ENCODE measurements at regions not wholly inside any gene's neighbourhood (a gene's known extent, or its start where the extent isn't known, plus 50 kb on each side); places are given as distances from the start of the nearest gene placed in this dataset.

DNA sequence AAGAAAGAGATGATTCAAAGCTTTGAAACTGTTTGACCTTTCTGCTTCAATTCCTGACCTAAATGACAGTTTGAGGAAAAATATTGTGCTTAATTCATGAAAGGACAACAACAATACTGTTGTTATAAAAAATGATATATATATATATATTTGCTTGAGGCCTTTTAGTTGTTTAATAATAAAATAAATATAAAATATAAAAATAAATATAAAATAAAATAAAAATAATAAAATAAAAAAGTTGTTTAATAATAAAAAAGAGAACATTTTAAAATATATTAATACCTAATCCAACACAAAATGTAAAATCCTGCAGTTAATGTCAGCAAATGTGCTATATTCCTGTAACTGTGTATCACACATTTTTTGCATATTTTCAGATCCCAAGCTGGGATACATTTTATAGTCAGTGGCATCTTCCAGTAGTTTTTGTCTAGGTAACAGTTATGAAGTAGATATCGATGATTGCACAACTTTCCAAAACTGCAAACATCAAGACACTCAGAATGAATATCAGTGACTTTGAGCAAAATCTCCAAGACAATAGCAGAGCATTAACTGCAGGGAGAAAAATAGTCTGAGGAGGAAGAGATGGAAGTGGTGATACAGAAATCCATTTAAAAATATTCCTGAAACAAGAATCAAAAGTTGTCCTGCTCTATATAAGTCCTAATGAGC lies 375.5 kb upstream of the KLHL1 start:
- TF ChIP-seq, protein P1, sequence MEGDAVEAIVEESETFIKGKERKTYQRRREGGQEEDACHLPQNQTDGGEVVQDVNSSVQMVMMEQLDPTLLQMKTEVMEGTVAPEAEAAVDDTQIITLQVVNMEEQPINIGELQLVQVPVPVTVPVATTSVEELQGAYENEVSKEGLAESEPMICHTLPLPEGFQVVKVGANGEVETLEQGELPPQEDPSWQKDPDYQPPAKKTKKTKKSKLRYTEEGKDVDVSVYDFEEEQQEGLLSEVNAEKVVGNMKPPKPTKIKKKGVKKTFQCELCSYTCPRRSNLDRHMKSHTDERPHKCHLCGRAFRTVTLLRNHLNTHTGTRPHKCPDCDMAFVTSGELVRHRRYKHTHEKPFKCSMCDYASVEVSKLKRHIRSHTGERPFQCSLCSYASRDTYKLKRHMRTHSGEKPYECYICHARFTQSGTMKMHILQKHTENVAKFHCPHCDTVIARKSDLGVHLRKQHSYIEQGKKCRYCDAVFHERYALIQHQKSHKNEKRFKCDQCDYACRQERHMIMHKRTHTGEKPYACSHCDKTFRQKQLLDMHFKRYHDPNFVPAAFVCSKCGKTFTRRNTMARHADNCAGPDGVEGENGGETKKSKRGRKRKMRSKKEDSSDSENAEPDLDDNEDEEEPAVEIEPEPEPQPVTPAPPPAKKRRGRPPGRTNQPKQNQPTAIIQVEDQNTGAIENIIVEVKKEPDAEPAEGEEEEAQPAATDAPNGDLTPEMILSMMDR (IDR thresholded peaks at IDR 0.05), result no peak
- intact Hi-C loops (cut with DNase I), result no loop called here
- Histone ChIP-seq H3K4me1 (no peaks in the 10 kb centered on the region), H3K36me3 (no peaks in the 10 kb centered on the region), H3K4me3 (no peak overlapping the region), H3K27me3 (ENCODE audit: low read depth) (no peaks in the 10 kb centered on the region), H3K9me3 (no peaks in the 10 kb centered on the region), H3K27ac (no peak overlapping the region)
- no peak for ATAC-seq
- no peak for DNase-seq

DNA sequence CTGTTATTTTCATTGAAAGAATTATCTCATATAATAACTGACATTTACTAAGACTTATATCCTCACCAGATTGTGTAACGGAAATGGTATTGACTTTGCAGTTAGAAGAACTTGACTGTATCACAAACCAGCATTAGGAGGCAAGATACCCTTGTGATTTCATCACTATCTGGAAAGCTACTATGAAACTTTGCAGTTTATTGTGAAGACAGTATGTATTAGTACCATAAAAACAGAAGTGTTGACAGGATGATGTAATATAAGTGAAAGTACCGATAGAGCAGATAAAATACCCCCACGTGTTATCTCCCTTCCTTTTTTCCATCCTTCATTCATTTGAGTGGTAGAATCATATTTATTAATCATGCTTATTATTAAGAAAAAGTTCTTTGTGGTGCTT lies 365.7 kb upstream of the KLHL1 start:
- H3K27ac ChIP-seq, result no peak overlapping the region
- no peaks in the 10 kb centered on the region for H3K27me3 ChIP-seq (ENCODE audit: low read depth)
- no peaks in the 10 kb centered on the region for H3K4me1 ChIP-seq
- ATAC-seq (no peak), DNase-seq (no peak)
- intact Hi-C loops (cut with DNase I), result no loop called here
- no peak overlapping the region for H3K4me3 ChIP-seq
- H3K9me3 ChIP-seq, result no peaks in the 10 kb centered on the region
- TF ChIP-seq, protein P1 (IDR thresholded peaks at IDR 0.05), result no peak
- H3K36me3 ChIP-seq, result no peaks in the 10 kb centered on the region

DNA sequence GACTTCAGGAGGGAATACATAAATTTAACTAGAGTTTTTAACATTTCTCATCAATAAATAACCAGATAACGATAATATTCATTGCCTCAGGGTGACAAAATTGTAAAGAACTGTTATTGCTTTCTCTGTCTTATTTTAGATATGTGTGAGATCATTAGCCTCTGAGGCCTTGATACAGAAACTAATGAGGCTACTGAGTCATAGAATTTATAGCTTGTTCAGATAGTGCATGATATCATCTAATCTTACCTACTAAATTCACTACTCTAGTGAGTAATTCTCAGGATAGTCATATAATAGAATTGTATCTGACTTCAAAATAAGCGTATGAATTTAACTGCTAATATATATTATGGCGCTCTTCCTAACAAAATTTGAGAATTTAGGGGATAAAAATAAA lies 360.8 kb upstream of the KLHL1 start:
- Histone ChIP-seq H3K27me3 (ENCODE audit: low read depth) (no peaks in the 10 kb centered on the region), H3K9me3 (no peaks in the 10 kb centered on the region), H3K4me1 (no peaks in the 10 kb centered on the region), H3K4me3 (no peak overlapping the region), H3K27ac (no peak overlapping the region), H3K36me3 (no peaks in the 10 kb centered on the region)
- TF ChIP-seq, protein P1 (IDR thresholded peaks at IDR 0.05), result no peak
- no peak for ATAC-seq
- intact Hi-C loops (cut with DNase I), result no loop called here
- DNase-seq, result no peak

DNA sequence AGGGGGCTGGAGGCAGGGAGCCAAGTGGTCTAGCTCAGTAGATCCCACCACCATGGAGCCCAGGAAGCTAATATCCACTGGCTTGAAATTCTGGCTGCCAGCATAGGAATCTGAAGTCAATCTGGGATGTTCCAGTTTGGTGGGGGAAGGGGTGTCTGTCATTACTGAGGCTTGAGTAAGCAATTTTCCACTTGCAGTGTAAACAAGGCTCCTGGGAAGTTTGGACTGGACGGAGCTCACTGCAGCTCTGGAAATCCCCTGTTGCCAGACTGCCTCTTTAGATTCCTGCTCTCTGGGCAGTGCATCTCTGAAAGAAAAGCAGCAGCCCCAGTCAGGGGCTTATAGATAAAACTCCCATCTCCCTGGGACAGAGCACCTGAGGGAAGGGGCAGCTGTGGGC lies 349.2 kb upstream of the KLHL1 start:
- TF ChIP-seq, protein P1 (IDR thresholded peaks at IDR 0.05), result no peak
- no peaks in the 10 kb centered on the region for H3K36me3 ChIP-seq
- ATAC-seq (no peak), DNase-seq (no peak)
- H3K4me1 ChIP-seq, result no peaks in the 10 kb centered on the region
- no peak overlapping the region for H3K4me3 ChIP-seq
- H3K27ac ChIP-seq, result no peak overlapping the region
- no peaks in the 10 kb centered on the region for H3K27me3 ChIP-seq (ENCODE audit: low read depth)
- intact Hi-C loops (cut with DNase I), result no loop called here
- no peaks in the 10 kb centered on the region for H3K9me3 ChIP-seq

DNA sequence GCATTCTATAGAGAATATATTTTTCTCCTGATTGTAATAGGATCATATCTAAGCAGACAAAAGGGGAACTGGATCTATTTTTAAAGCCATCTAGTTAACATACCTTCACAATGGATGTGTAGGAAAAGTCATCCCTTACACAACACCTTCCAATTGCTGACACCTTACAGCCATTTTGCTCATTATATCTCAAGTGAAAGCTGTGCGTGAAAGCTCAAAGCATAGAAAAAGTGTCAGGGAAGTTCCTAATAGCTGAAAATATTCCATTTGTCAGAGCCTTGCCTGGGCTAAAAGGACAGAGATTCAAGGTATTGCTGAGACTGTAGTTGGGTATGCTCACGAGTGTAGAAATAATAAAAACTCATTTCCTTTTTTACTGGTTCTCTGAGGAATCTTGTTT lies 340.6 kb upstream of the KLHL1 start:
- intact Hi-C loops (cut with DNase I), result no loop called here
- no peaks in the 10 kb centered on the region for H3K27me3 ChIP-seq (ENCODE audit: low read depth)
- no peak overlapping the region for H3K4me3 ChIP-seq
- H3K4me1 ChIP-seq, result no peaks in the 10 kb centered on the region
- no peak overlapping the region for H3K27ac ChIP-seq
- ATAC-seq (no peak), DNase-seq (no peak)
- H3K36me3 ChIP-seq, result no peaks in the 10 kb centered on the region
- TF ChIP-seq, protein P1 (IDR thresholded peaks at IDR 0.05), result no peak
- H3K9me3 ChIP-seq, result no peaks in the 10 kb centered on the region
